Spinal cord (tissue), 9 donors: ENCODE measurements at regions not wholly inside any gene's neighbourhood (a gene's known extent, or its start where the extent isn't known, plus 50 kb on each side); places are given as distances from the start of the nearest gene placed in this dataset.

Source experiments
- DNase-seq, 6 donors: peaks; one replicate each; pipeline versions ENCODE4 v3.0.0 to v3.0.0-alpha.2; 2013 to 2015; ENCODE audit warnings: low spot score in 6 of 6, low read depth in 4 of 6
- H3K27ac ChIP-seq: one replicate; pipeline ENCODE4 v1.5.1; 2013; ENCODE audit warnings: low read depth, low read length, control low read depth
- H3K27me3 ChIP-seq: one replicate; pipeline ENCODE4 v1.6.1; 2013; ENCODE audit warnings: low read length; ENCODE audit not compliant: control insufficient read depth, insufficient read depth
- H3K36me3 ChIP-seq: one replicate; pipeline ENCODE4 v1.6.1; 2013; ENCODE audit warnings: low read length; ENCODE audit not compliant: control insufficient read depth, insufficient read depth
- H3K4me1 ChIP-seq: one replicate; pipeline ENCODE4 v1.6.1; 2013; ENCODE audit warnings: low read length; ENCODE audit not compliant: control insufficient read depth, insufficient read depth
- H3K4me3 ChIP-seq: one replicate; pipeline ENCODE4 v1.5.1; 2013; ENCODE audit warnings: low read depth, low read length, control low read depth
- H3K9me3 ChIP-seq: one replicate; pipeline ENCODE4 v1.6.1; 2013; ENCODE audit warnings: low read length; ENCODE audit not compliant: control insufficient read depth, insufficient read depth
- WGBS: methylation state at CpG from one replicate; pipeline ENCODE4 v1.1.5; 2013; ENCODE audit warnings: missing lambda C conversion rate; ENCODE audit not compliant: insufficient coverage; 5-methylcytosine and 5-hydroxymethylcytosine counted together
- donor health status: healthy.

- no peaks in the 10 kb centered on the region for H3K36me3 ChIP-seq
- peaks cover 8% of the 10 kb centered on the region for H3K4me1 ChIP-seq
- no peaks in the 10 kb centered on the region for H3K27me3 ChIP-seq
- H3K9me3 ChIP-seq = no peaks in the 10 kb centered on the region
- H3K4me3 ChIP-seq = no peak overlapping the region
- no peak overlapping the region for H3K27ac ChIP-seq
- 84% methylated on average over 15 of the region's 15 CpGs for WGBS
- DNase-seq = no peak
Measured at GRCh38 chr20:58072695-58073671, 155.5 kb downstream of the ANKRD60 start.

GRCh38 chr20:58071991-58072390 is 156.5 kb downstream of the ANKRD60 start:
- peak in 1 of 6 donors; percentile 10 for DNase-seq
- H3K27ac ChIP-seq = no peak overlapping the region
- H3K9me3 ChIP-seq = peaks cover 2% of the 10 kb centered on the region
- 88% methylated on average over 1 of the region's 3 CpGs for WGBS
- no peak overlapping the region for H3K4me3 ChIP-seq
- no peaks in the 10 kb centered on the region for H3K36me3 ChIP-seq
- H3K27me3 ChIP-seq = no peaks in the 10 kb centered on the region
- peaks cover 8% of the 10 kb centered on the region for H3K4me1 ChIP-seq

GRCh38 chr20:58071298-58071697 is 157.2 kb downstream of the ANKRD60 start:
- H3K4me3 ChIP-seq = no peak overlapping the region
- DNase-seq = no peak
- H3K4me1 ChIP-seq = peaks cover 8% of the 10 kb centered on the region
- H3K9me3 ChIP-seq = peaks cover 2% of the 10 kb centered on the region
- no peaks in the 10 kb centered on the region for H3K27me3 ChIP-seq
- H3K27ac ChIP-seq = no peak overlapping the region
- H3K36me3 ChIP-seq = no peaks in the 10 kb centered on the region

- 83% methylated on average over 9 of the region's 11 CpGs for WGBS
- H3K27me3 ChIP-seq = no peaks in the 10 kb centered on the region
- H3K27ac ChIP-seq = no peak overlapping the region
- peaks cover 2% of the 10 kb centered on the region for H3K9me3 ChIP-seq
- no peaks in the 10 kb centered on the region for H3K36me3 ChIP-seq
- no peak overlapping the region for H3K4me3 ChIP-seq
- peaks cover 8% of the 10 kb centered on the region for H3K4me1 ChIP-seq
- no peak for DNase-seq
Measured at GRCh38 chr20:58070664-58071196, 157.7 kb downstream of the ANKRD60 start.

DNA sequence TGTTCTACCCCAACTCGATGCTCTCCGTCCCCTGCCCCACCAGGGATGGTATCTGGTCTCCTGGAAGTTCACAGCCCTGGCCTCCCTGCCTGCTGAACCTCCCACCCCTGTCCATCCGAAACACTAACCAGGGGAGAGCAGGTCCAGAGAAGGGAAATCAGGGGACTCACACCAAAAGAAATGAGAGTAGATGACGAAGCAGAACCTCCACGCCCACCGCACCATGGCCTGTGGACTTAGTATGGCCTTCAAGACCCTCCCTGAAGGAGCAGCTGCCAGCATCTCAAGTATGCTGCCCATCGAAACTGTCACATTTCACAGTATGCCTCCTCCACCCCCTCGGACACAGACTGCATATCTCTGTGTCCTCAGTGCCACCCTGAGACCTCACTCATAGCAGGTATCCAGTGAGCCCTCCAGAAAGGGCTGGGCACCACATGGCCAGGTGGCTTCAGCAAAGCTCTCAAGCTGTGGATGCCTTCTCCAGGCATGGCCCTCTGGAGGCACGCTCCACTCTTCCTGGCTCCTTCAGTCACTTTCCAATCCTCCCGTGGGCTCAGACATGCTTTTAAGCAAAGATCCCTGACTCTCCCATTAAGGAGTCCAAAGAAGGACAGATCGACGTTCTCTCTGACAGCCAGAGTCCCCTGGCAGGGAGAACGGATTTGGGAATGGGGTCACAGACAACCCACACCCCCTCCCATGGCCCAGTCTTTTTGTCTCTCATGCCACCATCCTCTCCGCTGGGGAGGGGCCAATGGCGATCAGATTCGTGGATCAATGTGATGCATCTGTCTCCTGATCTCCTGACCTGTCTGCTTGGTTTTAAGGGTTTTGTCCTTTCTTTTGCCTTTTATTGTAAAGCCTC is 158.4 kb downstream of the ANKRD60 start:
- Histone ChIP-seq H3K27me3 (no peaks in the 10 kb centered on the region), H3K9me3 (peaks cover 2% of the 10 kb centered on the region), H3K4me3 (no peak overlapping the region), H3K4me1 (peaks cover 8% of the 10 kb centered on the region), H3K27ac (no peak overlapping the region), H3K36me3 (no peaks in the 10 kb centered on the region)
- DNase-seq = no peak
- 88% methylated on average over 12 of the region's 16 CpGs for WGBS

DNA sequence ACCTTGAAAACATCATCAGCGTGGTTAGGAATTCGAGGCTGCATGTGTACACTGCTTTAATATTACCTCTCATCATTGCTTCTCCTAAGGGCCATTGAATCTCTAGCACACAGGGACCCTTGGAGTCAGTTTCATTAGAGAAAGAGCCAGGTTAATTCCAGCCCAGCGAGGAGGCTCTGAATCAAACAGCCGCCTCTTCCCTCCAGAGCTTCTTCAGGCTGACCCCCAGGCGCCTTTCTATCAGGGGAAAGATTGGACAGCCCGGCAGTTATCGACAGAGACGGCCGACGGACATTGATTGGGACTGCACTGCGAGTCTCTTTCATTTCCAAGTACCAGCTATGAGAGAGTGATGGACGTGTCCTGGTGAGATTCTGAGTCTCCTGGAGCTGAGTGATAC is 159.2 kb downstream of the ANKRD60 start:
- Histone ChIP-seq H3K27me3 (no peaks in the 10 kb centered on the region), H3K27ac (no peak overlapping the region), H3K9me3 (peaks cover 2% of the 10 kb centered on the region), H3K4me1 (peaks cover 8% of the 10 kb centered on the region), H3K4me3 (no peak overlapping the region), H3K36me3 (no peaks in the 10 kb centered on the region)
- peak in 1 of 6 donors; percentile 47 for DNase-seq
- 83% methylated on average over 12 of the region's 12 CpGs for WGBS

GRCh38 chr20:58065508-58066361 is 162.7 kb downstream of the ANKRD60 start:
- no peak overlapping the region for H3K27ac ChIP-seq
- no peaks in the 10 kb centered on the region for H3K36me3 ChIP-seq
- WGBS = 69% methylated on average over 5 of the region's 6 CpGs
- H3K4me3 ChIP-seq = no peak overlapping the region
- no peaks in the 10 kb centered on the region for H3K4me1 ChIP-seq
- peaks cover 5% of the 10 kb centered on the region for H3K9me3 ChIP-seq
- H3K27me3 ChIP-seq = no peaks in the 10 kb centered on the region
- no peak for DNase-seq

DNA sequence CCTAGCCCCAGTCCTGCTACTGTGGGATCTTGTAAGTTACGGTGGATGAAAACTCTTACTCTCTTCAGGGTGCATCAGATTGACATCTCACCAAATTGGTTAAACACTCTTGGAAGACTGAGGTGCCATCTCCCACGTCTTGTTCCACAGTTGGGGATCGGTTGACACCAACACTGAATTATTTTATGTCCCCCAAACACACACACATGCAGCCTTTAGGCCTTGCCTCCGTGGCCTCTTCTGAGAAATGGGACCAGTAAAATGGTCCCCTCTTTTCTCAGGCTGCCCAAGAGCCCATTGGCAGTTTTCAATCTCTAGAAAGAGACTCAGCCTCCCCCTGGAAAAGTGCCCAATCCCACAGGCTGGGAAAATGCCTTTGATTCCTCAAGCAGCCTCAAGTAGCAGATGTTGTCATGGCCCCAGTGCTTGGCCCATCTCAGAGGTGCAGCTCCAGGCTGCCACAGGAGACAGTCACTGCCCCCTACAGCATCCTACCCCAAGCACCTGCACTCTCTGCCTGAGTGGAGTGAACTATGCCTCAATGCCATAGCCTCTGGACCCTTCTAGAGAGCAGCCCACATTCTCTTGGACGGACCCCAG is 163.9 kb downstream of the ANKRD60 start:
- Histone ChIP-seq H3K4me3 (no peak overlapping the region), H3K9me3 (peaks cover 5% of the 10 kb centered on the region), H3K36me3 (no peaks in the 10 kb centered on the region), H3K4me1 (no peaks in the 10 kb centered on the region), H3K27me3 (no peaks in the 10 kb centered on the region), H3K27ac (no peak overlapping the region)
- no peak for DNase-seq
- 88% methylated on average over 5 of the region's 5 CpGs for WGBS

DNA sequence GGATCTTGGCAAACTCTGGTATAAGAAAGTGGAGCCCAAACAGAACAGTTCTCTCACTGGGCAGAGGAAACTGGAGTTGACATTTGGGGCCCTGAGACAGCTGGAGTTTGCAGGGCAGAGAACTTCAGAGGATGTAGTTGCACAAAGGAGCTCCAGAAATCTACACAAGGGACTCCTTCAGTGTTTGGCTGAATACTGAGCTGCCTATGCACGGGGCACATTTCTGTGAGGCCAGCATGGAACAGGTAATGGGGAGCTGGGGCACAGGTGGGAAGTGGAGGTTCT is 169.3 kb downstream of the ANKRD60 start:
- no peaks in the 10 kb centered on the region for H3K36me3 ChIP-seq
- H3K27me3 ChIP-seq = no peaks in the 10 kb centered on the region
- no peak overlapping the region for H3K4me3 ChIP-seq
- H3K27ac ChIP-seq = no peak overlapping the region
- peaks cover 2% of the 10 kb centered on the region for H3K9me3 ChIP-seq
- peaks cover 11% of the 10 kb centered on the region for H3K4me1 ChIP-seq
- 50% methylated on average over 1 of the region's 1 CpG for WGBS
- DNase-seq = no peak
